SH-SY5Y (cell line): ENCODE measurements at regions not wholly inside any gene's neighbourhood (a gene's known extent, or its start where the extent isn't known, plus 50 kb on each side); places are given as distances from the start of the nearest gene placed in this dataset.

Experiments used
- GATA2 ChIP-seq: IDR thresholded peaks from 2 replicates; pipeline ENCODE4 v1.6.1; 2011; ENCODE audit warnings: mild to moderate bottlenecking, low read depth, low read length
- GATA3 ChIP-seq: IDR thresholded peaks from 2 replicates; pipeline ENCODE4 v1.6.1; 2011; ENCODE audit warnings: low read depth, mild to moderate bottlenecking, low read length, moderate library complexity

- TF ChIP-seq GATA2 (no peak), GATA3 (no peak)
These were observed 379.2 kb upstream of the NFIA start for GRCh38 chr1:60703155-60703554.
